Psoas muscle (tissue), 7 donors: ENCODE measurements at regions not wholly inside any gene's neighbourhood (a gene's known extent, or its start where the extent isn't known, plus 50 kb on each side); places are given as distances from the start of the nearest gene placed in this dataset.

ENCODE experiments used
- ATAC-seq, 4 donors: fragments of 200-7000 bp; cut with Tn5 transposase; one replicate each; pipeline ENCODE4 v1.9.1; 2020; ENCODE audit warnings: moderate library complexity in 3 of 4, mild to moderate bottlenecking in 2 of 4
- DNase-seq, 2 donors: peaks; one replicate each; pipeline ENCODE4 v3.0.0-alpha.2; 2020
- H3K27ac ChIP-seq: fragments of 200-600 bp; one replicate; pipeline ENCODE4 v1.8.0; 2022
- H3K27me3 ChIP-seq, 3 donors: fragments of 200-600 bp in 1 of 3; one replicate each; pipeline versions ENCODE4 v1.6.1 to v1.8.0; 2013 to 2022; ENCODE audit warnings: low read length in 2 of 3, mild to moderate bottlenecking in 2 of 3, moderate library complexity in 1 of 3; ENCODE audit not compliant: insufficient read depth in 3 of 3
- H3K36me3 ChIP-seq, 2 donors: fragments of 200-600 bp in 1 of 2; one replicate each; pipeline versions ENCODE4 v1.6.1 to v1.8.0; 2013 to 2022; ENCODE audit warnings: low read depth in 1 of 2, mild to moderate bottlenecking in 1 of 2, moderate library complexity in 1 of 2; ENCODE audit not compliant: insufficient read depth in 1 of 2
- H3K4me1 ChIP-seq: fragments of 200-600 bp; one replicate; pipeline ENCODE4 v1.8.0; 2022
- H3K4me3 ChIP-seq: fragments of 200-600 bp; one replicate; pipeline ENCODE4 v1.8.0; 2022; ENCODE audit warnings: mild to moderate bottlenecking
- H3K9me3 ChIP-seq: fragments of 200-600 bp; one replicate; pipeline ENCODE4 v1.8.0; 2022
- CTCF ChIP-seq: fragments of 200-600 bp; IDR thresholded peaks from one replicate; pipeline ENCODE4 v1.8.0; 2022; ENCODE audit warnings: antibody characterized with exemption
- WGBS, 3 donors: extraction: QIAGEN DNeasy Blood & Tissue Kit; methylation state at CpG; one replicate each; pipeline versions ENCODE4 v1.1.6 to v1.1.7; 2013; 5-methylcytosine and 5-hydroxymethylcytosine counted together
- intact Hi-C, 2 donors: fragments of 100-400 bp; cut with DNase I; formaldehyde crosslinking; loops; one replicate each; pipeline versions ENCODE4 v1.11.0 to v1.14.2; 2022
- donor health status: healthy with polysubstance abuse.
- donor health status: DM: no; HTN: no; CAD: no; lungs with moderate emphysema.
- donor health status: Bipolar disorder and iron deficiency.
- donor health status: healthy.
- donor health status: DM: yes; HTN: yes; CAD: no.
- donor health status: DM: no; HTN: no; CAD: no.
- donor health status: DM: yes; HTN: yes; CAD: no.

DNA sequence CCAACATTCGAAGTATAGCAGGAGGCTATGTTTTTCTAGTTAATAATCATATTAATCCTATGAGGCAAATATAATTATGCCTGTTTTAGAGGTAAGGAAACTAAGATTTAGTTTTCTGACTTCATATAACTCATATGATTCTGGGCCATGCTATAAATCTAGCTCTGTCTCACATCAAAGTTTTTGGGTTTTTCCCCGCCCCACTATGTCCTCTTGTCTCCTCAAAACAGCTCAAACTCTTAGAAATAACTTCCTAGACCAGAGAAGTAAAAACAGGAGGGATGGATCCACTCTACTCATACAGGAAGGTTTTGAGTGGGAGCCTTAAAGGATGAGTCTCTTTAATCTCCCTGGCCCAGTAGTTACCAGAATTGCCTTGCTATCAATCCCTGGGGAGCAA, 256.4 kb upstream of the FGGY start:
- H3K27me3 ChIP-seq, result no peaks in the 10 kb centered on the region
- H3K4me3 ChIP-seq, result no peak overlapping the region
- TF ChIP-seq CTCF, result no peak
- intact Hi-C loops, result no loop called here
- peaks cover 17% of the 10 kb centered on the region for H3K4me1 ChIP-seq
- no peak overlapping the region for H3K27ac ChIP-seq
- H3K9me3 ChIP-seq, result no peaks in the 10 kb centered on the region
- WGBS, 3 donors, result 87 to 98% (median 93%) methylated on average over 2 of the region's 2 CpGs
- ATAC-seq (no peak), DNase-seq (no peak)
- H3K36me3 ChIP-seq, result no peaks in the 10 kb centered on the region

- Histone ChIP-seq H3K27ac (no peak overlapping the region), H3K4me1 (peaks cover 20% of the 10 kb centered on the region), H3K9me3 (no peaks in the 10 kb centered on the region), H3K27me3 (no peaks in the 10 kb centered on the region), H3K36me3 (no peaks in the 10 kb centered on the region), H3K4me3 (no peak overlapping the region)
- intact Hi-C loops, result loop anchor here in 1 of 2 donors (1.0 kb wide), 1 partner anchor 110 kb away; no protein-coding TSS in a partner anchor
- no peak for ATAC-seq
- TF ChIP-seq CTCF, result no peak
- peak in 1 of 2 donors; percentile 62 for DNase-seq
- 83 to 89% (median 84%) methylated on average over 5 of the region's 5 CpGs for WGBS, 3 donors
Measured at GRCh38 chr1:59041646-59042277, 255.1 kb upstream of the FGGY start.

- TF ChIP-seq CTCF, result no peak
- Histone ChIP-seq H3K27me3 (no peaks in the 10 kb centered on the region), H3K36me3 (no peaks in the 10 kb centered on the region), H3K4me3 (no peak overlapping the region), H3K9me3 (no peaks in the 10 kb centered on the region), H3K27ac (peak overlapping the region; percentile 66), H3K4me1 (peaks cover 23% of the 10 kb centered on the region)
- ATAC-seq (peak; percentile 93 to 97 (median 96)), DNase-seq (peak; percentile 83 to 92)
- intact Hi-C loops, result no loop called here
- 4 to 11% (median 4%) methylated on average over 4 of the region's 4 CpGs for WGBS, 3 donors
Measured at GRCh38 chr1:59043796-59044195, 253.1 kb upstream of the FGGY start.

DNA sequence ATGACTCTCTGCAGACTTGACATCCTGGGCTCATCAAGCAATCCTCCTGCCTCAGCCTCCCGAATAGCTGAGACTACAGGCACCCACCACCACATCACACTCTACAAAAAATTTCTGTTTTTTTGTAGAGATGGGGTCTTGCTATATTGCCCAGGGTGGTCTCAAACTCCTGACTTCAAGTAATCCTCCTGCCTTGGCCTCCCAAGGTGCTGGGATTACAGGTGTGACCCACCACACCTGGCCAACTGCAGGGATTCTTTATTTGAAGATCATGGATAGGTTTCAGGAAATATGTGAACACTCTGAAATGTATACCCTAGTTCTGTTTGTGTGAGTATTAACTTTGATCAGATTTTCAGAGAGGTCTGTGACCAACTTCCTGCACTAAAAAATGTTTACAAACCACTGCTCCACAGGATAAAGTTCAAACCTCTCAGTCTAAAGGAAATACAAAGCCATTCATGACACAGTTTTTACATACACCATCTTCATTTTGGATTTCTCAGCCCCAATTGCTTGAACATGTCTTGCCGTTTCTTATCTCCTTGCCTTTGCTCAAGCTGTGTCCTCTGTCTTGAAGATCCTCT, 252.3 kb upstream of the FGGY start:
- Histone ChIP-seq H3K36me3 (no peaks in the 10 kb centered on the region), H3K9me3 (no peaks in the 10 kb centered on the region), H3K4me3 (no peak overlapping the region), H3K27me3 (no peaks in the 10 kb centered on the region), H3K27ac (peak overlapping the region; percentile 66), H3K4me1 (peaks cover 23% of the 10 kb centered on the region)
- no peak for DNase-seq
- intact Hi-C loops, result no loop called here
- ATAC-seq, result no peak
- 93 to 97% (median 94%) methylated on average over 2 of the region's 2 CpGs for WGBS, 3 donors
- no peak for TF ChIP-seq CTCF

GRCh38 chr1:59045137-59045536, 251.8 kb upstream of the FGGY start:
- 86 to 93% (median 91%) methylated on average over 3 of the region's 3 CpGs for whole genome bisulfite sequencing, 3 donors
- no peak for TF ChIP-seq CTCF
- DNase-seq (no peak), ATAC-seq (no peak)
- no peak overlapping the region for H3K4me3 ChIP-seq
- peaks cover 23% of the 10 kb centered on the region for H3K4me1 ChIP-seq
- H3K36me3 ChIP-seq, result no peaks in the 10 kb centered on the region
- H3K27me3 ChIP-seq, result no peaks in the 10 kb centered on the region
- H3K27ac ChIP-seq, result no peak overlapping the region
- H3K9me3 ChIP-seq, result no peaks in the 10 kb centered on the region
- intact Hi-C loops, result no loop called here
